ENCODE measurements at regions not wholly inside any gene's neighbourhood (a gene's known extent, or its start where the extent isn't known, plus 50 kb on each side); places are given as distances from the start of the nearest gene placed in this dataset.

DNA sequence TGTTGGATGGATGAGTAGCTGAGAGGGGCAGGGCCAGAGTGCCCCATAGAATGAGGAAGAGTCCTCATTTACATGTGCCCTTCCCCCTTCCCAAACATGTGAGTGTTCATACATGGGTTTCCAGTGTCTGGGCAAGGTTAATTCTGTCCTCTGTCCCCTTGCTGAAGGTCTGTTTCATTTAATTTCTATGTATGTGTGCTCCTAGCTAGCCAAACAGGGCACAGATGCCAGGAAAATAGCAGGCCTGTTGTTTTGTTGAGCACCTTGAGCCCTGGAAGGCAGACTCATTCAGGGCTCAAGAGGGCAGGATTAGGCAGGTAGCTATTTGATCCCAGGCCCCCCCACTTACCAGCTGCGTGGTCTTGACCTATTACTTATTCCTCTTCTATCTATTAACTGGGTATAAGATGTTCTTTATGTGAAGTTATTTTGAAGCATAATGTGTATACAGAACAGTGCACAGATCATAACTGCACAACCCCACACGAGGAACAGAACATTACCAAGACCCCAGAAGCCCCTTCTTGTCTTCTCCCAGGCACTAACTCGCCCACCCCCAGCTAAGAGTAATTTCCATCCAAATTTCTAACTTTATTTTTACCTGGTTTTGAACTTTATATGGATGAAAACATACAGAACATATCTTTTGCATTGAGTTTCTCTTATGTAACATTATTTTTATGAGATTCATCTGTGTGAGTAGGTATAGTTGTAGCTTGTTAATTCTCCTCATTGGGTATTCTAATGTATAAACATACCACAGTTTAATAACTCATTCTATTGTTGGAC is 164.3 kb downstream of the RPIA start:
- Histone ChIP-seq H3K27me3 (ENCODE audit: control insufficient read depth in 1 of 2, insufficient read depth in 2 of 2, low read length in 2 of 2) (no peaks in the 10 kb centered on the region), H3K4me3 (ENCODE audit: low read depth in 1 of 2, low read length in 2 of 2) (no peak overlapping the region), H3K4me1 (ENCODE audit: control insufficient read depth in 2 of 2, insufficient read depth in 2 of 2, low read length in 1 of 2) (peaks cover 0 to 2% of the 10 kb centered on the region in 2 donors), H3K9me3 (ENCODE audit: control insufficient read depth in 2 of 2, insufficient read depth in 1 of 2, low read depth in 1 of 2, low read length in 1 of 2) (no peaks in the 10 kb centered on the region), H3K36me3 (ENCODE audit: control insufficient read depth in 2 of 2, insufficient read depth in 2 of 2, low read length in 1 of 2) (no peaks in the 10 kb centered on the region), H3K27ac (ENCODE audit: low read depth in 2 of 2, low read length in 1 of 2) (no peak overlapping the region)
- WGBS, 2 donors, result 63 to 65% methylated on average over 3 of the region's 3 CpGs

DNA sequence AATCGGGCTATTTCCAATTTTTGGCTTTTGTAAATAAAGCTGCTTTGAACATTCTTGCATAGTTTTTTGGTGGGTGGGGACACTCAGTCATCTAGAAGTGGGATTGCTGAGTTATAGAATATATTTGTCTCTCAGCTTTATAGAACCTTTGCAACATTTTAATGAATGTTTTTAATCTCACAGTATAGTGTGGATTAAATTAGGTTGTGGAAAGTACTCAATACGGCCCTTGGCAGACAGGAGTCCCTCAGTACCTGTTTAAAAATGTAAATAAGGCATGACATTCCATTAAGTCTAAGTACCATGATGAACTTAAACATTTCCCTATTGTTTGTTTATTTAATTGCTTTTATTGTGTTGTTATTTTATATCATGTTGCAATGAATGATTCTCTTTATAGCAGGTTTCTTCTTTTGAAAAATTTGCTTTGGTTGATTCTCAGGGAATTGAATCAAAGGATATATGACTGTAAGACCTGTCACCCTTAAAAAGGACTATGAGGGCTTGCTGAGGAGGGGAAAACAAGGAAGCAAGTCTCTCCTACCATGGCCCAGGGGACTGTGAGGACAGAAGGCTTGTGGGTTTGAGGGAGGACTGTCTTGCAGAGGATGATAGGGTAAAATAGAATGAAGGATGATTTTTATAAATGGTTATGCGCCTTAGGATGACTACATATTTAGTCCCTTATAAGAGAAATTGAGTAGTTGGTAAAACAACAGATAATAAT is 165.1 kb downstream of the RPIA start:
- Histone ChIP-seq H3K4me1 (ENCODE audit: control insufficient read depth in 2 of 2, insufficient read depth in 2 of 2, low read length in 1 of 2) (peaks cover 0 to 2% of the 10 kb centered on the region in 2 donors), H3K4me3 (ENCODE audit: low read depth in 1 of 2, low read length in 2 of 2) (no peak overlapping the region), H3K36me3 (ENCODE audit: control insufficient read depth in 2 of 2, insufficient read depth in 2 of 2, low read length in 1 of 2) (no peaks in the 10 kb centered on the region), H3K27me3 (ENCODE audit: control insufficient read depth in 1 of 2, insufficient read depth in 2 of 2, low read length in 2 of 2) (no peaks in the 10 kb centered on the region), H3K9me3 (ENCODE audit: control insufficient read depth in 2 of 2, insufficient read depth in 1 of 2, low read depth in 1 of 2, low read length in 1 of 2) (no peaks in the 10 kb centered on the region), H3K27ac (ENCODE audit: low read depth in 2 of 2, low read length in 1 of 2) (no peak overlapping the region)
- 65 to 79% methylated on average over 3 of the region's 3 CpGs for WGBS, 2 donors

DNA sequence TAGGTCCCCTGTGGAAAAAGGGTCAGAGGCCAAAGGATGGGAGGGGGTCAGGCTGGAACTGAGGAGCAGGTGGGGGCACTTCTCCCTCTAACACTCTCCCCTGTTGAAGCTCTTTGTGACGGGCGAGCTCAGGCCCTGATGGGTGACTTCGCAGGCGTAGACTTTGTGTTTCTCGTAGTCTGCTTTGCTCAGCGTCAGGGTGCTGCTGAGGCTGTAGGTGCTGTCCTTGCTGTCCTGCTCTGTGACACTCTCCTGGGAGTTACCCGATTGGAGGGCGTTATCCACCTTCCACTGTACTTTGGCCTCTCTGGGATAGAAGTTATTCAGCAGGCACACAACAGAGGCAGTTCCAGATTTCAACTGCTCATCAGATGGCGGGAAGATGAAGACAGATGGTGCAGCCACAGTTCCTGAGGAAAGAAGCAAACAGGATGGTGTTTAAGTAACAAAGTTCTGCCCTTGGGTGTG is 165.8 kb downstream of the RPIA start:
- no peaks in the 10 kb centered on the region for H3K27me3 ChIP-seq (ENCODE audit: control insufficient read depth in 1 of 2, insufficient read depth in 2 of 2, low read length in 2 of 2)
- no peaks in the 10 kb centered on the region for H3K36me3 ChIP-seq (ENCODE audit: control insufficient read depth in 2 of 2, insufficient read depth in 2 of 2, low read length in 1 of 2)
- no peak overlapping the region for H3K4me3 ChIP-seq (ENCODE audit: low read depth in 1 of 2, low read length in 2 of 2)
- 71 to 92% methylated on average over 9 of the region's 9 CpGs for WGBS, 2 donors
- no peak overlapping the region for H3K27ac ChIP-seq (ENCODE audit: low read depth in 2 of 2, low read length in 1 of 2)
- H3K9me3 ChIP-seq (ENCODE audit: control insufficient read depth in 2 of 2, insufficient read depth in 1 of 2, low read depth in 1 of 2, low read length in 1 of 2), result no peaks in the 10 kb centered on the region
- peaks cover 0 to 2% of the 10 kb centered on the region in 2 donors for H3K4me1 ChIP-seq (ENCODE audit: control insufficient read depth in 2 of 2, insufficient read depth in 2 of 2, low read length in 1 of 2)

DNA sequence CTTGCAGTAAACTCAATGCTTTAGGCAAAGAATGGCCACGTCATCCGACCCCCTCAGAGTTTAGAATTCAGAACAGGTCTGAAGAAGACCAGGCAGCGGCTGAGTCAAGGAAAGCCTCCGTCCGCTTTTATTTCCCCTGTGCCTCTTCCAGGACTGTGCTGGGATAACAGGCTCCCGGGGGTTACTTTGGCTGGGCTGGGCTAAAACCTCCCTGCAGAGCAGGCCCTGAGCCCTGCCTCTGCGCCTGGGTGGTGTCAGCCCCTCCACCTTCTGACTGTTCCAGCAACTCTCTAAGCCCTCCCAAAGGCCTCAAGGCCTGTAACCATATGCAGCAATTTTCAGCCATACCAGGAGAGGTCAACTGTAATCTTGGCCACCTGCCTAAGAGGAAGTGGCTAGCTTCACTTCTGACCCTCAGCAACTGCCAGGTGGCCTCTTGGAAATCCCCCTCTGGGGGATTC is 166.5 kb downstream of the RPIA start:
- 71 to 73% methylated on average over 7 of the region's 7 CpGs for WGBS, 2 donors
- no peak overlapping the region for H3K4me3 ChIP-seq (ENCODE audit: low read depth in 1 of 2, low read length in 2 of 2)
- H3K27me3 ChIP-seq (ENCODE audit: control insufficient read depth in 1 of 2, insufficient read depth in 2 of 2, low read length in 2 of 2), result no peaks in the 10 kb centered on the region
- H3K27ac ChIP-seq (ENCODE audit: low read depth in 2 of 2, low read length in 1 of 2), result no peak overlapping the region
- H3K9me3 ChIP-seq (ENCODE audit: control insufficient read depth in 2 of 2, insufficient read depth in 1 of 2, low read depth in 1 of 2, low read length in 1 of 2), result no peaks in the 10 kb centered on the region
- peaks cover 0 to 2% of the 10 kb centered on the region in 2 donors for H3K4me1 ChIP-seq (ENCODE audit: control insufficient read depth in 2 of 2, insufficient read depth in 2 of 2, low read length in 1 of 2)
- H3K36me3 ChIP-seq (ENCODE audit: control insufficient read depth in 2 of 2, insufficient read depth in 2 of 2, low read length in 1 of 2), result no peaks in the 10 kb centered on the region

DNA sequence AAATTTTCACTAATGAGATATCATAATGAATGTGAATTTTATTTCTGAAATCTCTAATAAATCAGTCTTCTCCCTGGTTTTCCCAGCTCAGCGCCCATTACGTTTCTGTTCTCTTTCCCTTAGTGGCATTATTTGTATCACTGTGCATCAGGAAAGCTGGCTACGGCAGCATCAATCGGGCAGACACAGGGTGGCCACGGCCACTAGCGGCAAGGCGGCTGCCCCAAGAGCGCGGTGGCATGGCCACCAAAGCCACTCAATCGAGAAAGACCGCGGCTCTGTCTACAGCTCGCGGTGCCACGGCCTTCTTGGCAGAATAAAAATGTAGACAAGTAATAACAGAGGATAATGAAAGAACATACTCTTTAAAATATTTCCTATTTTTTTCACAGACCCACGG is 168.0 kb downstream of the RPIA start:
- no peak overlapping the region for H3K4me3 ChIP-seq (ENCODE audit: low read depth in 1 of 2, low read length in 2 of 2)
- H3K27ac ChIP-seq (ENCODE audit: low read depth in 2 of 2, low read length in 1 of 2), result no peak overlapping the region
- H3K9me3 ChIP-seq (ENCODE audit: control insufficient read depth in 2 of 2, insufficient read depth in 1 of 2, low read depth in 1 of 2, low read length in 1 of 2), result no peaks in the 10 kb centered on the region
- H3K4me1 ChIP-seq (ENCODE audit: control insufficient read depth in 2 of 2, insufficient read depth in 2 of 2, low read length in 1 of 2), result peaks cover 0 to 2% of the 10 kb centered on the region in 2 donors
- H3K27me3 ChIP-seq (ENCODE audit: control insufficient read depth in 1 of 2, insufficient read depth in 2 of 2, low read length in 2 of 2), result no peaks in the 10 kb centered on the region
- WGBS, 2 donors, result 87 to 95% methylated on average over 16 of the region's 16 CpGs
- H3K36me3 ChIP-seq (ENCODE audit: control insufficient read depth in 2 of 2, insufficient read depth in 2 of 2, low read length in 1 of 2), result no peaks in the 10 kb centered on the region

DNA sequence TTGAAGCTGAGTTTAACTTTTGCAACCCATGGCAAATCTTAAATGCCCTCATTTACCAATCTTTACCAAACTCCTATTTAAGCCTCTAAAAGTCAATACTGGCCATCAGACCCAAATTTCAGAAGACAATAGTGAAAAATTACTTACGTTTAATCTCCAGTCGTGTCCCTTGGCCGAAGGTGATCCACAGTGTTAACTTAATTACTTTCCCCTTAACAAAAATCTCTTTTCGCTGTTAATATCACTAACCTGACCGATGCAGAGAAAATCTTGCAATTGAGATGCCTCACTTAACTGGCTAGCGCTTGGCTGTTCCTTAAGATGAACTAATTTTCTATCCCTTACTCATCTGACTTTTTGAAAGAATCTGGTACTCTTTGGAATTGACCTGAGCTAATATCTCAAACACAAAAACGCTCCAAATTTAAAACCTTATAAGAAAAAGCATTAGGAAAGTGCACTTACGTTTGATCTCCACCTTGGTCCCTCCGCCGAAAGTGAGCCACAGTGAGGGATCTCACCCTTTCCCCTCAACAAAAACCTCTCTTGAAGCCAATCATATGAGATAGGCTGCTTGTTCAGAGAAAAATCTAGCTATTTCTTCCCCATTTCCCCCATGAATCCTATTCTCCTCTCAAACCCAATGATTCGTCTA is 169.1 kb downstream of the RPIA start:
- 88 to 90% methylated on average over 11 of the region's 11 CpGs for WGBS, 2 donors
- no peaks in the 10 kb centered on the region for H3K9me3 ChIP-seq (ENCODE audit: control insufficient read depth in 2 of 2, insufficient read depth in 1 of 2, low read depth in 1 of 2, low read length in 1 of 2)
- peaks cover 0 to 2% of the 10 kb centered on the region in 2 donors for H3K4me1 ChIP-seq (ENCODE audit: control insufficient read depth in 2 of 2, insufficient read depth in 2 of 2, low read length in 1 of 2)
- H3K27me3 ChIP-seq (ENCODE audit: control insufficient read depth in 1 of 2, insufficient read depth in 2 of 2, low read length in 2 of 2), result no peaks in the 10 kb centered on the region
- H3K4me3 ChIP-seq (ENCODE audit: low read depth in 1 of 2, low read length in 2 of 2), result no peak overlapping the region
- no peak overlapping the region for H3K27ac ChIP-seq (ENCODE audit: low read depth in 2 of 2, low read length in 1 of 2)
- H3K36me3 ChIP-seq (ENCODE audit: control insufficient read depth in 2 of 2, insufficient read depth in 2 of 2, low read length in 1 of 2), result no peaks in the 10 kb centered on the region

DNA sequence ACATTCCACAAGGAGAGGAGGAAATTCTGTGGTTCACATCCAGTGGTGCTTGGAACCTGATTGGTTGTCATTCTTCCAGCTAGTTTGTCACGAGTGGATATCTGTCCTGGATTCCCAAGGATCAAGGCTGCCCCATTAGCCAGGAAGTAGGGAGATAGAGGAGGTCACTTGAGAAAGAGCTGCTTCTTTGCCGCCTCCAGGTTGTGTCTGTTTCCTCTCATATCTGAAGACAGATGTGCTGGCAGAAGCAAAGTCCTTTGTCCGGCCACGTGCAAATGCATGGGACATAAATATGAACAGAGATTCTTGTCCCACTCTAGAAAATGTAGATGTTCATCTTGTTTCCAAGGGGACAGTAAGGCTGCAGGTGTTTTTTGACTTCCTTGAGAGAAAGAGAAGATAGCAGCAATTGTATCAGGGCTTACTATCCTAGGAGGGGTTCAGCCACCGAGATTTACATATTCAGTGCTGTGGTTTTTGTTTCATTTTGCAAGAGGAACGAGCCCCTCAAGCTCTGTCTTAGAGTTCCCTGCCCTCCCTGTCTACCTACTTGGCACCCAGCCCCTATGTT is 174.4 kb downstream of the RPIA start:
- Histone ChIP-seq H3K27ac (ENCODE audit: low read depth in 2 of 2, low read length in 1 of 2) (no peak overlapping the region), H3K4me1 (ENCODE audit: control insufficient read depth in 2 of 2, insufficient read depth in 2 of 2, low read length in 1 of 2) (no peaks in the 10 kb centered on the region), H3K4me3 (ENCODE audit: low read depth in 1 of 2, low read length in 2 of 2) (no peak overlapping the region), H3K36me3 (ENCODE audit: control insufficient read depth in 2 of 2, insufficient read depth in 2 of 2, low read length in 1 of 2) (no peaks in the 10 kb centered on the region), H3K27me3 (ENCODE audit: control insufficient read depth in 1 of 2, insufficient read depth in 2 of 2, low read length in 2 of 2) (no peaks in the 10 kb centered on the region), H3K9me3 (ENCODE audit: control insufficient read depth in 2 of 2, insufficient read depth in 1 of 2, low read depth in 1 of 2, low read length in 1 of 2) (no peaks in the 10 kb centered on the region)
- 43 to 48% methylated on average over 6 of the region's 6 CpGs for WGBS, 2 donors

DNA sequence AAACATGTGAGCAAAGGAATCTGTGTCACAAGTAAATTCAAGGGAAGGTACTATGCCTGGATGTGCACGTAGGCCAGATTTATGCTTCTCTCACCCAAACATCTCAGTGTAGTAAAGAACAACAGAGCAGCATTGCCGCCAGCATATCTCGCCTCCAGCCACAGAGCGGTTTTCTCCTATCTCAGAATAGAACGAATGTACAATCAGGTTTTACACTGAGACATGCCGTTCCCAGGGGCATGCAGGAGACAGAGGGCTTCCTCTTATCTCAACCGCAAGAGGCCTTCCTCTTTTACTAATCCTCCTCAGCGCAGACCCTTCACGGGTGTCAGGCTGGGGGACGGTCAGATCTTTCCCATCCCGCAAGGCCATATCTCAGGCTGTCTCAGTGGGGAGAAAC is 175.3 kb downstream of the RPIA start:
- Histone ChIP-seq H3K27ac (ENCODE audit: low read depth in 2 of 2, low read length in 1 of 2) (no peak overlapping the region), H3K9me3 (ENCODE audit: control insufficient read depth in 2 of 2, insufficient read depth in 1 of 2, low read depth in 1 of 2, low read length in 1 of 2) (no peaks in the 10 kb centered on the region), H3K4me3 (ENCODE audit: low read depth in 1 of 2, low read length in 2 of 2) (no peak overlapping the region), H3K36me3 (ENCODE audit: control insufficient read depth in 2 of 2, insufficient read depth in 2 of 2, low read length in 1 of 2) (no peaks in the 10 kb centered on the region), H3K4me1 (ENCODE audit: control insufficient read depth in 2 of 2, insufficient read depth in 2 of 2, low read length in 1 of 2) (no peaks in the 10 kb centered on the region), H3K27me3 (ENCODE audit: control insufficient read depth in 1 of 2, insufficient read depth in 2 of 2, low read length in 2 of 2) (no peaks in the 10 kb centered on the region)
- 66 to 68% methylated on average over 11 of the region's 11 CpGs for WGBS, 2 donors

DNA sequence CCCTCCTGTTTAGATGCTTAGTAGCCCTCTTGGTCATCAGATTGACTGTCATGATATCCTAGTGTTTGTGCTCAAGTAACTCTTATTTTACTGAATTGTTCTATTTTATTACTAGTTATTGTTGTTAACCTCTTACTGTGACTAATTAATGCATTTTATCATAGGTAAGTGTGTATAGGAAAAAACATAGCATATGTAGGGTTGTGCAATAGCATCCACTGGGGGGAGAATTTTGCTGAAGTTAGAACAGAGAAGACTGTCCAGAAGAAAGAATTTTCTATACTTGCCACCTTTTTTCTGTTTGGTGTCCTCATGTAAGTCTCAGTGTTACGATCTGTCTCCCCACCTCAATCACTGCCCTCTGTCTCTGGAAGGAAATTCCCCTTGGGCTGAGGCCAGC is 177.4 kb downstream of the RPIA start:
- 68 to 82% methylated on average over 1 of the region's 1 CpG for WGBS, 2 donors
- no peaks in the 10 kb centered on the region for H3K36me3 ChIP-seq (ENCODE audit: control insufficient read depth in 2 of 2, insufficient read depth in 2 of 2, low read length in 1 of 2)
- no peaks in the 10 kb centered on the region for H3K27me3 ChIP-seq (ENCODE audit: control insufficient read depth in 1 of 2, insufficient read depth in 2 of 2, low read length in 2 of 2)

More for the DNA sequence above, 177.4 kb downstream of the RPIA start:
- Histone ChIP-seq H3K27ac (ENCODE audit: low read depth in 2 of 2, low read length in 1 of 2) (no peak overlapping the region), H3K4me3 (ENCODE audit: low read depth in 1 of 2, low read length in 2 of 2) (no peak overlapping the region), H3K4me1 (ENCODE audit: control insufficient read depth in 2 of 2, insufficient read depth in 2 of 2, low read length in 1 of 2) (no peaks in the 10 kb centered on the region), H3K9me3 (ENCODE audit: control insufficient read depth in 2 of 2, insufficient read depth in 1 of 2, low read depth in 1 of 2, low read length in 1 of 2) (no peaks in the 10 kb centered on the region)
